Endothelial cell (in vitro differentiated cells): ENCODE measurements at regions not wholly inside any gene's neighbourhood (a gene's known extent, or its start where the extent isn't known, plus 50 kb on each side); places are given as distances from the start of the nearest gene placed in this dataset.

Experiments
- DNase-seq: peaks from one replicate; pipeline ENCODE4 v3.0.0; 2021; ENCODE audit warnings: low spot score
- H3K27ac Mint-ChIP-seq: one replicate; pipeline ENCODE4 v1.8.0; 2021; ENCODE audit warnings: mixed read lengths, inconsistent platforms; ENCODE audit not compliant: unreplicated experiment
- H3K27me3 Mint-ChIP-seq: one replicate; pipeline ENCODE4 v1.8.0; 2021; ENCODE audit warnings: mild to moderate bottlenecking, moderate library complexity, mixed read lengths, inconsistent platforms; ENCODE audit not compliant: unreplicated experiment
- H3K36me3 Mint-ChIP-seq: one replicate; pipeline ENCODE4 v1.8.0; 2021; ENCODE audit warnings: mild to moderate bottlenecking, low read depth, mixed read lengths, inconsistent platforms; ENCODE audit not compliant: unreplicated experiment
- H3K4me1 Mint-ChIP-seq: one replicate; pipeline ENCODE4 v1.8.0; 2021; ENCODE audit warnings: mild to moderate bottlenecking, mixed read lengths, inconsistent platforms; ENCODE audit not compliant: unreplicated experiment
- H3K4me3 Mint-ChIP-seq: one replicate; pipeline ENCODE4 v1.8.0; 2021; ENCODE audit warnings: mild to moderate bottlenecking, mixed read lengths, inconsistent platforms; ENCODE audit not compliant: unreplicated experiment
- H3K9me3 Mint-ChIP-seq: one replicate; pipeline ENCODE4 v1.8.0; 2021; ENCODE audit warnings: mixed read lengths, inconsistent platforms; ENCODE audit not compliant: unreplicated experiment
- CTCF ChIP-seq: fragments of 200-600 bp; sonication (generic); IDR thresholded peaks from one replicate; pipeline ENCODE4 v1.5.0; 2021; ENCODE audit warnings: antibody characterized with exemption; ENCODE audit not compliant: unreplicated experiment

- Mint-ChIP-seq H3K27me3 (peaks cover 3% of the 10 kb centered on the region), H3K9me3 (no peaks in the 10 kb centered on the region), H3K4me1 (no peaks in the 10 kb centered on the region), H3K27ac (no peak overlapping the region), H3K36me3 (no peaks in the 10 kb centered on the region), H3K4me3 (no peak overlapping the region)
- no peak for TF ChIP-seq CTCF
- DNase-seq, result no peak
Measured at GRCh38 chr1:208892147-208892546, 648.0 kb upstream of the PLXNA2 start.

GRCh38 chr1:208893251-208893650 lies 649.1 kb upstream of the PLXNA2 start:
- Mint-ChIP-seq H3K36me3 (no peaks in the 10 kb centered on the region), H3K4me3 (no peak overlapping the region), H3K9me3 (no peaks in the 10 kb centered on the region), H3K4me1 (no peaks in the 10 kb centered on the region), H3K27me3 (peaks cover 3% of the 10 kb centered on the region), H3K27ac (no peak overlapping the region)
- DNase-seq, result no peak
- TF ChIP-seq CTCF, result no peak

- no peak overlapping the region for H3K27ac Mint-ChIP-seq
- H3K9me3 Mint-ChIP-seq, result no peaks in the 10 kb centered on the region
- no peaks in the 10 kb centered on the region for H3K4me1 Mint-ChIP-seq
- peaks cover 3% of the 10 kb centered on the region for H3K27me3 Mint-ChIP-seq
- no peaks in the 10 kb centered on the region for H3K36me3 Mint-ChIP-seq
- TF ChIP-seq CTCF, result no peak
- DNase-seq, result no peak
- no peak overlapping the region for H3K4me3 Mint-ChIP-seq
Measured at GRCh38 chr1:208895181-208895580, 651.0 kb upstream of the PLXNA2 start.

GRCh38 chr1:208895820-208896219 lies 651.6 kb upstream of the PLXNA2 start:
- Mint-ChIP-seq H3K4me1 (no peaks in the 10 kb centered on the region), H3K27me3 (peaks cover 3% of the 10 kb centered on the region), H3K9me3 (no peaks in the 10 kb centered on the region), H3K27ac (no peak overlapping the region), H3K36me3 (no peaks in the 10 kb centered on the region), H3K4me3 (no peak overlapping the region)
- DNase-seq, result no peak
- TF ChIP-seq CTCF, result no peak

GRCh38 chr1:208896768-208897167 lies 652.6 kb upstream of the PLXNA2 start:
- H3K4me1 Mint-ChIP-seq, result no peaks in the 10 kb centered on the region
- H3K4me3 Mint-ChIP-seq, result no peak overlapping the region
- no peak overlapping the region for H3K27ac Mint-ChIP-seq
- TF ChIP-seq CTCF, result no peak
- no peaks in the 10 kb centered on the region for H3K9me3 Mint-ChIP-seq
- no peaks in the 10 kb centered on the region for H3K36me3 Mint-ChIP-seq
- H3K27me3 Mint-ChIP-seq, result peaks cover 3% of the 10 kb centered on the region
- no peak for DNase-seq
